C4-2B (cell line): ENCODE measurements at regions not wholly inside any gene's neighbourhood (a gene's known extent, or its start where the extent isn't known, plus 50 kb on each side); places are given as distances from the start of the nearest gene placed in this dataset.

Source experiments
- H3K27ac ChIP-seq: fragments of 450-650 bp; 2 replicates; pipeline ENCODE4 v1.5.1; 2017
- CTCF ChIP-seq: fragments of 450-650 bp; conservative IDR thresholded peaks from 2 replicates; pipeline ENCODE4 v1.5.1; 2017; ENCODE audit warnings: mild to moderate bottlenecking
- ZFX ChIP-seq: fragments of 450-650 bp; IDR thresholded peaks from 2 replicates; pipeline ENCODE4 v1.6.1; 2017

DNA sequence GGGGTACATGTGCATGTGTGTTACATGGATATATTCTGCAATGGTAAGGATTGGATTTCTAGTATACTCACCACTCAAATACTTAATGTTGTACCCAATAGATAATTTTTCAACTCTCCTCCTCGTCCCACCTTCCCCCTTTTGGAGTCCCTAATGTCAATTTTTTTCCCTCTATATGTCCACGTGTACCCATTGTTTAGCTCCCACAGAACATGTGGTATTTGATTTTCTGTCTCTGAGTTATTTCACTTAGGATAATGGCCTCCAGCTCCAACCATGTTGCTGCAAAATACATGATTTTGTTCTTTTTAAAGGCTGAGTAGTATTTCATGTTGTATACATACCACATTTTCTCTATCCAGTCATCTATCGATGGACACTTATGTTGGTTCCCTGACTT is 97.2 kb upstream of the TMTC1 start:
- TF ChIP-seq ZFX, result no peak
- TF ChIP-seq CTCF, result no peak

GRCh38 chr12:29879606-29880308 is 96.0 kb upstream of the TMTC1 start:
- TF ChIP-seq CTCF (no peak), ZFX (no peak)
- no peak overlapping the region for H3K27ac ChIP-seq

More for the DNA sequence above, 97.2 kb upstream of the TMTC1 start:
- no peak overlapping the region for H3K27ac ChIP-seq

- H3K27ac ChIP-seq, result no peak overlapping the region
- no peak for TF ChIP-seq ZFX
- TF ChIP-seq CTCF, result no peak
Measured at GRCh38 chr12:29869946-29870345, 86.2 kb upstream of the TMTC1 start.

DNA sequence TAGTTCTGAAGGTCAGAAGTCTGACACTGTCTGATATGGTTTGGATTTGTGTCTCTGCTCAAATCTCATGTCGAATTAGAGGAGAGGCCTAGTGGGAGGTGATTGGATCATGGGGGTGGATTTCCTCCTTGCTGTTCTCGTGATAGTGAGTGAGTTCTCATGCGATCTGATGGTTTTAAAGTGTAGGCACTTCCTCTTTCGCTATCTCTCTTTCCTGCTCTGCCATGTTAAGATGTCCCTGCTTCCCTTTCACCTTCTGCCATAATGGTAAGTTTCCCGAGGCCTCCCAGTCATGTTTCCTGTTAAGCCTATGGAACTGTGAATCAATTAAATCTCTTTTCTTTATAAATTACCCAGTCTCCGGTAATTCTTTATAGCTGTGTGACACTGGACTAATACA is 84.1 kb upstream of the TMTC1 start:
- no peak overlapping the region for H3K27ac ChIP-seq
- TF ChIP-seq CTCF (no peak), ZFX (no peak)

DNA sequence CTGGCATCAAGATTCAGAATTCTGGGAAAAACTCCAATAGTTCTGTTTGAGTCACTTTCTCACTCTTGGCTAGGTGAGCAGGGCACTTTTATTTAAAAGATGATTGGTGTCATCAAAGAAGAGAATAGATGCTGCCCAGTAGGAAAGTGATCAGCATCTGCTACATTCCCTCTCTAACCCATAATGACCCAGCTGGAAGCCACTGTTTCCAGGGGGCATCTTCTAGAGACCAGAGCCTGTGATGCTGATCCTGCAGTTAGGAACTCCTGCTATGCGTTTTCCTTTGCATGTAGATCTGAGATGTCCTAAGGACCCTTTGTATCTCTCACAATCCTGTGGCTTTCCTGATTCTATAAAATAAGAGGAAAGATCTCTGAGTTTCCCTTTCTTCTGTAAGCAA is 79.9 kb upstream of the TMTC1 start:
- TF ChIP-seq ZFX (no peak), CTCF (no peak)
- no peak overlapping the region for H3K27ac ChIP-seq

DNA sequence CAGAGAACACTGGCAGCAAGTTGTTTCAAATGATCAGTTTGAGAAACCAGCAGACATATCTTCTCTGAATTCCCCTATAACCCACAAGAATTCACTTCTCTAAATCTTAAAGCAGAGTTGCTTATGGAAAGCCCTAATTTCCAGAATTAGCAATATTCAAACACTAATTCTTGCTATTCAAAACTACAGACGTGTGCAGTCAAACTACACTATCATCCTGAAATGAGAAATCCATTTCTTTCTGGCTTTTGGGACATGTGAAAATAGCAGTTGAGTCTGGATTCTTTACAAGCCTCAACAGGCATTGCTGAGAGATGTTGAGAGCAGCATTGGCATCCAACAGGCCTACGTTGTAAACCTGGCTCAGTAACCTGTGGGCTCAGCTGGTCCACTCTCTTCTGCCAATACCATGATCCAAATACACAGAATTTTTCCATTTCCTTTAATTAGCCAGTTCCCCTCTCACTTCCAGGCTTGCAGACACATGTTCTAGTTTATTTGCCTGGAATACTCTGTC is 74.6 kb upstream of the TMTC1 start:
- TF ChIP-seq ZFX (no peak), CTCF (no peak)
- H3K27ac ChIP-seq, result no peak overlapping the region

DNA sequence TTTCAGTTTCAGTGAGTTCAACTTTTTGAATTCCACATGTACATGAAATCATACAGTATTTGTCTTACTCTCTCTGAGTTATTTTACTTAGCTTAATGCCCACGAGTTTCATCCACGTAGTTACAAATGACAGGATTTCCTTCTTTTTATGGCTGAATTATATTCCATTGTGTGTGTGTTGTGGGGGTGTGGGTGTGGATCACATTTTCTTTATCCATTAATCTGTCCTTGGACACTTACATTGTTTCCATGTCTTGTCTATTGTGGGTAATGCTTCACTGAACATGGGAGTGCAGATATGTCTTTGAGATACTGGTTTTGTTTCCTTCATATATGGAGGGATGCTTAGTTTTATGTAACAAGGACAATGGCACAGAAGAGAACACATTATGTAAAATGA is 63.5 kb upstream of the TMTC1 start:
- no peak overlapping the region for H3K27ac ChIP-seq
- TF ChIP-seq ZFX, result no peak
- no peak for TF ChIP-seq CTCF
